Amniotic epithelial cell (primary cell): ENCODE measurements at regions not wholly inside any gene's neighbourhood (a gene's known extent, or its start where the extent isn't known, plus 50 kb on each side); places are given as distances from the start of the nearest gene placed in this dataset.

Experiments used
- DNase-seq: peaks from one replicate; pipeline ENCODE4 v3.0.0-alpha.2; 2010; ENCODE audit warnings: low read depth

DNA sequence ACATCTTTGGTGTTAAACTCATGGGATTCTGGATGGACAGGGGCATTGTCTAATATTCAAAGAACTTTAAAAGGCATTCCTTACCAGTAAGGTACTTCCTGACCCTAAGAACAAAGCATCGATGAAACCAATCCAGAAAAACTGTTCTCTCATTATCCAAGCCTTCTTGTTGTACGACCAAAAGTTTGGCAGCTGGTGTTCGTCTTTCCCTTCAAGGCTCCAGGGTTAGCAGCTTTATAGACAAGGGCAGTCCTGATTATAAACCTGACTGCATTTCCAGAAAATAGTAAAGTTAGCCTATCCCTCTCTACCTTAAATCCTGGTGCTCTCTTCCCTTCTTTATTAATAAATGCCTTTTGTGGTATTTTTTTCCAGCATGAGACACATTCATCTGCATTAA lies 149.4 kb upstream of the MRPS30 start:
- DNase-seq = no peak

GRCh38 chr5:44652674-44653073 lies 156.1 kb upstream of the MRPS30 start:
- no peak for DNase-seq

- DNase-seq = peak; percentile 66
Measured at GRCh38 chr5:44646016-44646415, 162.7 kb upstream of the MRPS30 start.

DNA sequence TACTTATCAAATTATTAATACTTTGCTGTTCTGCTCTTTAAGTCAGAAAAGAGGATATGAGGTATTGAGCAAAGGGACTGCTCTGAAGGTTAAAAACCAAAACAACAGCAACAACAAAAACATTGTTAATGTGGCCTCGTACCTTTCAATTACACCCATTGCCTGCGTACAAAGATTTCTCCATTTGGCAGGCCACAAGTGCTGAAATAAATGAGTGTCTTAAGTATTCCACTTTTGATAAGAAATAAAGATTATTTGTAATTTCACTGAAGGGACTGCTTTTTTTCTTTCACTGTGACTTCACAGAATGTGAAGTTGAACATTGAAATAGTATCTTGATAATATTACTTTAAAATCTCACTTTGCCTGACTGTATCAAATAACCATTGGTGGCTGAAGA lies 163.2 kb upstream of the MRPS30 start:
- DNase-seq = no peak

GRCh38 chr5:44644628-44645027 lies 164.1 kb upstream of the MRPS30 start:
- no peak for DNase-seq

DNA sequence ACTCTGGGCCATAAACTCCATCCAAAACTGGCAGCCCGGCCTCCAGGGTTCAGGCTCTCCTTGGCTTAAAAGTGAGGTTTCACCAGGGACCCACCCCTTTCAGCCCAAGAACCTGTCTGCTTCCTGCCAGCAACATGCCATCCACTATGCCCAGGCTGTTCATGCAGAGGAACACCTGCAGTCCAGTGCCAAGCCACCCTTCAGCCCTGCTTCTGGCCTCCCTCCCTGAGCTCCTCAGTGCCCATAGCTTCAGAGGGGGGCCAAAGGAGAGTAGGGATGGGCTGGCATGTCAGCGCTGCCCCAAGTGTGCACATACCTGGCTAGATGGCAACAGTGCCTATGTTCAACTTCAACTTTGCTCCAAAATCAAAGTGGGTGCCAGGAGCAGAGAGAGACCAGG lies 166.9 kb upstream of the MRPS30 start:
- no peak for DNase-seq

- DNase-seq = no peak
Measured at GRCh38 chr5:44640945-44641456, 167.7 kb upstream of the MRPS30 start.

GRCh38 chr5:44637916-44638869 lies 170.6 kb upstream of the MRPS30 start:
- no peak for DNase-seq

GRCh38 chr5:44632344-44632743 lies 176.4 kb upstream of the MRPS30 start:
- DNase-seq = peak; percentile 70

DNA sequence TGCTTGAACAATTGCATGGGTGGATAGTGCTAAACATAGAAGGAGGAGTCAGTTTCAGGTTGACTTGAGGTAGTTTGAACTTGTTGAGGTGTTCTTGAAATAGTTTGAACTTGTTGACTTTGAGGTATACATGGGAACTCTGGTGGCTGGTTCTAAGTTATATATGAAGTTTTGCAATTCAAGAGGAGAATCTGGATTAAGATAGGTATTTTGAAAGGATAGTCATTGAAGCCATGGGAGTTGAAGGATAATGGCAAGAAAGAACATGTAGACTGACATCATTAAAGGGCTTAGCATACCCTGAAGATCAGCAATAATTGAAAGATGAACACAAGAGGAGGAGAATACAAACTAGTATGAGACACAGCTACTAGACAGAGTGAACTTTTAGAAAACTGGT lies 181.9 kb upstream of the MRPS30 start:
- no peak for DNase-seq

DNA sequence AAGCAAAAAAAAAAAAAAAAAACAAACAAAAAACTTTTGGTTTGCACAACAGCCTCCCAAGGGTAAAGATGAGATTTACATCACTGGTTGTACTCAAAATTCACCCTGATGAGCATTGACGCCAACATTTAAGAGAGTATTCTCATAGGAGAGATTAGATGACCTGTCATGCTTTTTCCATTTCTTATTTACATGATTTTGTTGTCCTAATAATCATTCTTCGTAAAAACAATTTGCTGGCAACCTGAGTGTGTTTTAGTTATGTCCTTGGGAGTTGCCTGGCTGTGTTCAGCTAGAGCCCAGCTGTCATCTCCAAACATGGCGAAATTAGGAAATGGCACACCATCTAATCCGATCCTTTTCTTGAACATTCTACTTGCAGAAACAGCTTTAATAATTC lies 186.4 kb upstream of the MRPS30 start:
- DNase-seq = no peak

DNA sequence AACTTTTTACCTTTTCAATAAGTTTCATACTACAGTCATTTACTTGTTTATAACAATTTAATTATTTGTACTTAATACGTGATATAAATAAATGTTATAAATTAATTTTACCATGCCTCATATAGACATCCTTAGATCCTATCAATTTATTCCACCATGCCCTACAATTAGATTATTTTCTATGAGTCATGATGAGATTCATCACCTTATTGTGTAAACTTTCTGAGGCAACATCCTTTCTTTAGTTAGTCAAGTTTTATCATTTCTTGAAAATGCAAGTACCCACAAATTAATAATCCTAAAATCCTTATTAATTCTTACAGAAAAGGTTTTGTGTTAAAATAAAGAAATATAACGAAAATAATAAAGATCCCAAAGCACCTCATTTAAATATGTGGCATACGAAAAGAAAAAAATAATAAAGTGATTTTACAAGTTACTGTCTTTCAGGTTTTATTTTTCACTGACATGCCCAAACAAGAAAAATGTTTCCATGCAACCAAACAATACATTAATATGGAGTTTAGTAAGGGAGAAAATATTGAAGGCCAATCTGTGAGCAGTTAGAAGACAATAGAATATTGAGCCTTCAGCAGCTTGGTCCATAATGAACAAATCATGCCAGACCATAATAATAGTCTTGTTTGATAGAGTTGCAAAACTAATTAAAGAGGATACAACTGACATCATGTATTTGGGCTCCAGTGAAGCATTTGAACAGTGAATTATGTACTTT lies 188.7 kb upstream of the MRPS30 start:
- DNase-seq = peak; percentile 55

GRCh38 chr5:44614845-44615244 lies 193.9 kb upstream of the MRPS30 start:
- DNase-seq = no peak

GRCh38 chr5:44613936-44614335 lies 194.8 kb upstream of the MRPS30 start:
- no peak for DNase-seq

DNA sequence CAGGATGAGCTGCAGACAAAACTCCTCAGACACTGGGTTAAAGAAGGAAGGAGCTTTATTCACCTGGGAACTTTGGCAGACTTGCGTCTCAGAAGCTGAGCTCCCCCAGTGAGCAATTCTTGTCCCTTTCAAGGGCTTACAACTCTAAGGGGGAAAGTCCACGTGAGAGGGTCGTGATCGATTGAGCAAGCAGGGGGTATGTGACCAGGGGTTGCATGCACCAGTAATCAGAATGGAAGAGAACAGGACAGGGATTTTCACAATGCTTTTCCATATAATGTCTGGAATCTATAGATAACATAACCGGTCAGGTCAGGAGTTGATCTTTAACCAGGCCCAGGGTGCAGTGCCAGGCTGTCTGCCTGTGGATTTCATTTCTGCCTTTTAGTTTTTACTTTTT lies 202.8 kb upstream of the MRPS30 start:
- DNase-seq = no peak

DNA sequence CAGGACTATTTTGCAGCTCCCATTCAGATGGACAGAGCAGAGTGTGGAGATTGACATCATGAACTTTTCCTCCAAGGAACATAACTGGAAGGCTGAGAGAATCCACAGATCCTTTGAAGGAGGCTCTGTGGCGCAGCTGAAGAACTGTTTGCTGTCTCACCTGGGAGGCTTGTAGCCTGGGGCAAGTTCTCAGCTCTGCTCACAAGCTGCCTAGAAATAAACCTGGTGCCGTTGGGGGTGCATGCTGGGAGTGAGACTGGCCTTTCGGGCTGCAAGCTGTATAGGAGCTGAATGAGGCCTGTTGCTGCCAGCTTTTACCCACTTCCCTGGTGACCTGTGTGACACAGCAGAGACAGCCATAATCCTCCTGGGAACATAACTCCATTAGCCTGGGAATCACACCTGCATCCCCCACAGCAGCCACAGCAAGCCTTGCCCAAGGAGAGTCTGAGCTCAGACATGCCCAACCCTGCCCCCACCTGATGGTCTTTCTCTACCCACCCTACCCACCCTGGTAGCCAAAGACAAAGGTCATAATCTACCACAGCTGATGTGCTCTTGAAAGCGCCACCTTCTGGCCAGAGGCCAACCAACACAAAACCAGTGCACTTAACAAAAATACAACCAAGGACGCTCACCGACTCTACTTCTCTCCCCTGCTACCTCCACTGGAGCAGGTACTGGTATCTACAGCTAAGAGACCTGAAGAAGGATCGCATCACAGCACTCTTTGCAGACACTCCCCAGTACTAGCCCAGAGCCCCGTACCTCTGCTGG lies 205.1 kb upstream of the MRPS30 start:
- peak; percentile 0 for DNase-seq

DNA sequence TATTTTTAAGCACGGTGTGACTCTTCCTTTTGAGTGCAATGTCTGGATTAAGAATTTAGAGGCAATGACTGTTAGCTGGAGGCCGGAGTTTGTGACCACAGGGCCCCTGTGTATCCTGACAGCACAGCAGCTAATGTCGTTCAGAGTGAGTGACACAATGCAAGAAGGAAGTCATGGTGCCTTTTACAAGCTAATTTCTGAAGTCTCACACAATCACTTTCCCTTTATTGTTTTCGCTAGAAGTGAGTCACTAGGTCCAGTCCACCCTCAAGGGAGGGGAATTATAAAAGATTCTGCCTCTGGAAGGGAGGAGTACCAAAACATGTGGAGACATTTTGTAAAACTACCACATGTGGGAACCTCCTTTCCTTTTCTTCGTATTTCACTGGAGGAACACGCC lies 185.5 kb upstream of the FGF10 start:
- DNase-seq = no peak

GRCh38 chr5:44568519-44568918 lies 179.3 kb upstream of the FGF10 start:
- DNase-seq = peak; percentile 38

DNA sequence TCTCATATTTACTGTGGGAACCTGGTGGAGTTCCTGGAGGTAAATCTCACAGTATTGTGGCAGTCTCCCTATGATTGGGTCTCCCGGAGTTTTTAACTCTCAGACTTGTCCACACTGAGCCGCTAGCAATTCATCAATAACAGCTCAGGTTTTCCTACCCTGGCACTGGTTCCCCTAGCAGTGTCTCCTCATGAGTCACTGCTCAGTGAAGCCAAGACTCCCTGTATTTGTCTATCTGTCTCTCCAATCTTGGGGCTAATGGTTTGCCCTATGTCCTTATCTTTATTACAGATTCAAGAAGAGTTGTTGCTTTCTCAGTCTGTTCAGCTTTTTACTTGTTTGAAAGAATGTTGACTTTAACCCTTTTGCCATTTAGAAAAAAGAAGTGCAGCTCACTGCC lies 176.7 kb upstream of the FGF10 start:
- peak; percentile 86 for DNase-seq

- DNase-seq = no peak
Measured at GRCh38 chr5:44565360-44565759, 176.1 kb upstream of the FGF10 start.

DNA sequence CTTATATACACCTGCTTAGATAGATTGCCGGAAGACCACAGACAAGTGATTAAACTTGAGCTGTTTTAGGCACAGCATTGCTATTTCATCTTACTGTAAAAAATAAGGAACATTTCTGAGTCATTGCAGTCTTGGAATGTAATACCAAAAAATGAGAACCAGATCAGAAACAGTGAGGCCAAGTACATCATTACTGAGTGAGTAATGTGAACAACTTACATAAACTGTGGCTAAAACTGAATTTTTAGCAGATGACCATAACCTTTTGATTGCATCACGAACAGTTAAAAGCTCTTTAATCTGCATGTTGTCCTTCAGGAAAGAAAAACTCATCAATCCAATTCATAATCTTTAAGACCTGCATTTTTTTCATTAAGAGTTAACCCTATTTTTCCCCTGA lies 157.1 kb upstream of the FGF10 start:
- peak; percentile 98 for DNase-seq

GRCh38 chr5:44543511-44543910 lies 154.3 kb upstream of the FGF10 start:
- no peak for DNase-seq
